ENCODE measurements at regions not wholly inside any gene's neighbourhood (a gene's known extent, or its start where the extent isn't known, plus 50 kb on each side); places are given as distances from the start of the nearest gene placed in this dataset.
"Not testable (repeated sequence)": the region's sequence is repeated elsewhere in the genome, so short reads cannot be mapped to it uniquely, and the experiment has no call there.

GRCh38 chr4:38386005-38386551 lies 277.9 kb upstream of the KLF3 start:
- DNase-seq = no peak

GRCh38 chr4:38386654-38387188 lies 277.3 kb upstream of the KLF3 start:
- no peak for DNase-seq

- peak; percentile 77 for DNase-seq
These were observed 276.7 kb upstream of the KLF3 start for GRCh38 chr4:38387348-38387747.

GRCh38 chr4:38387819-38388218 lies 276.2 kb upstream of the KLF3 start:
- no peak for DNase-seq

- DNase-seq = not testable (repeated sequence)
These were observed 275.1 kb upstream of the KLF3 start for GRCh38 chr4:38388907-38389306.

GRCh38 chr4:38390969-38391545 lies 272.9 kb upstream of the KLF3 start:
- no peak for DNase-seq

- no peak for DNase-seq
These were observed 271.7 kb upstream of the KLF3 start for GRCh38 chr4:38392223-38392855.

GRCh38 chr4:38396091-38396490 lies 267.9 kb upstream of the KLF3 start:
- no peak for DNase-seq

- no peak for DNase-seq
These were observed 267.0 kb upstream of the KLF3 start for GRCh38 chr4:38396845-38397547.

GRCh38 chr4:38400946-38401345 lies 263.1 kb upstream of the KLF3 start:
- no peak for DNase-seq

- DNase-seq = no peak
These were observed 257.8 kb upstream of the KLF3 start for GRCh38 chr4:38406243-38406642.

GRCh38 chr4:38409852-38410251 lies 254.1 kb upstream of the KLF3 start:
- no peak for DNase-seq

GRCh38 chr4:38411092-38411491 lies 252.9 kb upstream of the KLF3 start:
- DNase-seq = no peak

- no peak for DNase-seq
These were observed 251.9 kb upstream of the KLF3 start for GRCh38 chr4:38411981-38412536.

GRCh38 chr4:38413524-38414341 lies 250.3 kb upstream of the KLF3 start:
- no peak for DNase-seq

GRCh38 chr4:38414410-38414809 lies 249.6 kb upstream of the KLF3 start:
- DNase-seq = no peak

- DNase-seq = no peak
These were observed 248.3 kb upstream of the KLF3 start for GRCh38 chr4:38415682-38416081.

- DNase-seq = no peak
These were observed 247.5 kb upstream of the KLF3 start for GRCh38 chr4:38416450-38417014.

- DNase-seq = not testable (repeated sequence)
These were observed 243.7 kb upstream of the KLF3 start for GRCh38 chr4:38420254-38420653.

- DNase-seq = no peak
These were observed 241.1 kb upstream of the KLF3 start for GRCh38 chr4:38422850-38423249.

- no peak for DNase-seq
These were observed 239.7 kb upstream of the KLF3 start for GRCh38 chr4:38424151-38424871.

GRCh38 chr4:38426532-38426931 lies 237.5 kb upstream of the KLF3 start:
- DNase-seq = no peak

All from NCI-H2029 treated with DMSO at 0.1 percent for 48 hours (cell line).